Endothelial cell (in vitro differentiated cells): ENCODE measurements at regions not wholly inside any gene's neighbourhood (a gene's known extent, or its start where the extent isn't known, plus 50 kb on each side); places are given as distances from the start of the nearest gene placed in this dataset.

Experiments
- DNase-seq: peaks from one replicate; pipeline ENCODE4 v3.0.0; 2021; ENCODE audit warnings: low spot score
- H3K27ac Mint-ChIP-seq: one replicate; pipeline ENCODE4 v1.8.0; 2021; ENCODE audit warnings: mixed read lengths, inconsistent platforms; ENCODE audit not compliant: unreplicated experiment
- H3K27me3 Mint-ChIP-seq: one replicate; pipeline ENCODE4 v1.8.0; 2021; ENCODE audit warnings: mild to moderate bottlenecking, moderate library complexity, mixed read lengths, inconsistent platforms; ENCODE audit not compliant: unreplicated experiment
- H3K36me3 Mint-ChIP-seq: one replicate; pipeline ENCODE4 v1.8.0; 2021; ENCODE audit warnings: mild to moderate bottlenecking, low read depth, mixed read lengths, inconsistent platforms; ENCODE audit not compliant: unreplicated experiment
- H3K4me1 Mint-ChIP-seq: one replicate; pipeline ENCODE4 v1.8.0; 2021; ENCODE audit warnings: mild to moderate bottlenecking, mixed read lengths, inconsistent platforms; ENCODE audit not compliant: unreplicated experiment
- H3K4me3 Mint-ChIP-seq: one replicate; pipeline ENCODE4 v1.8.0; 2021; ENCODE audit warnings: mild to moderate bottlenecking, mixed read lengths, inconsistent platforms; ENCODE audit not compliant: unreplicated experiment
- H3K9me3 Mint-ChIP-seq: one replicate; pipeline ENCODE4 v1.8.0; 2021; ENCODE audit warnings: mixed read lengths, inconsistent platforms; ENCODE audit not compliant: unreplicated experiment
- TF ChIP-seq, protein P1 (sequence below): fragments of 200-600 bp; sonication (generic); IDR thresholded peaks from one replicate; pipeline ENCODE4 v1.5.0; 2021; ENCODE audit warnings: antibody characterized with exemption; ENCODE audit not compliant: unreplicated experiment

DNA sequence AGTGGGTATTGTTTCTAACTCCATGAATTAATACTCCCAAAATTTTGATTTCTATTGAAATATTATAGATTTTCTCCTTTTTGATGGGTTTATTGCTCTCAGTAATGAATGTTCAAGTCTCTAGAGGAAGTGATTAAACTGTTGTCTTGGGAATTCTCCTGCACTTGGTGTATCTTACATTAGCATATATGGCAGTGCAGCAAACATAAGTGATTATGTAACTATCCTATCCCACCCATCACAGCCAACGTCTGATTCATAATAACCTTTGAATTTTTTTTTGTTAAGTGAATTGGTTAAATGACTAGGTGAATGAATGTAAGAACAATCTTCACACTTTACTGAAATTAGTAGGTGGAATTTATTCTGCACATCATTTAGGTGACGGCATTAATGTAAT is 483.7 kb downstream of the TAF11L14 start:
- no peaks in the 10 kb centered on the region for H3K27me3 Mint-ChIP-seq
- no peaks in the 10 kb centered on the region for H3K4me1 Mint-ChIP-seq
- H3K36me3 Mint-ChIP-seq = no peaks in the 10 kb centered on the region
- no peaks in the 10 kb centered on the region for H3K9me3 Mint-ChIP-seq
- no peak overlapping the region for H3K27ac Mint-ChIP-seq
- TF ChIP-seq, protein P1, sequence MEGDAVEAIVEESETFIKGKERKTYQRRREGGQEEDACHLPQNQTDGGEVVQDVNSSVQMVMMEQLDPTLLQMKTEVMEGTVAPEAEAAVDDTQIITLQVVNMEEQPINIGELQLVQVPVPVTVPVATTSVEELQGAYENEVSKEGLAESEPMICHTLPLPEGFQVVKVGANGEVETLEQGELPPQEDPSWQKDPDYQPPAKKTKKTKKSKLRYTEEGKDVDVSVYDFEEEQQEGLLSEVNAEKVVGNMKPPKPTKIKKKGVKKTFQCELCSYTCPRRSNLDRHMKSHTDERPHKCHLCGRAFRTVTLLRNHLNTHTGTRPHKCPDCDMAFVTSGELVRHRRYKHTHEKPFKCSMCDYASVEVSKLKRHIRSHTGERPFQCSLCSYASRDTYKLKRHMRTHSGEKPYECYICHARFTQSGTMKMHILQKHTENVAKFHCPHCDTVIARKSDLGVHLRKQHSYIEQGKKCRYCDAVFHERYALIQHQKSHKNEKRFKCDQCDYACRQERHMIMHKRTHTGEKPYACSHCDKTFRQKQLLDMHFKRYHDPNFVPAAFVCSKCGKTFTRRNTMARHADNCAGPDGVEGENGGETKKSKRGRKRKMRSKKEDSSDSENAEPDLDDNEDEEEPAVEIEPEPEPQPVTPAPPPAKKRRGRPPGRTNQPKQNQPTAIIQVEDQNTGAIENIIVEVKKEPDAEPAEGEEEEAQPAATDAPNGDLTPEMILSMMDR = no peak
- H3K4me3 Mint-ChIP-seq = no peak overlapping the region
- DNase-seq = no peak

DNA sequence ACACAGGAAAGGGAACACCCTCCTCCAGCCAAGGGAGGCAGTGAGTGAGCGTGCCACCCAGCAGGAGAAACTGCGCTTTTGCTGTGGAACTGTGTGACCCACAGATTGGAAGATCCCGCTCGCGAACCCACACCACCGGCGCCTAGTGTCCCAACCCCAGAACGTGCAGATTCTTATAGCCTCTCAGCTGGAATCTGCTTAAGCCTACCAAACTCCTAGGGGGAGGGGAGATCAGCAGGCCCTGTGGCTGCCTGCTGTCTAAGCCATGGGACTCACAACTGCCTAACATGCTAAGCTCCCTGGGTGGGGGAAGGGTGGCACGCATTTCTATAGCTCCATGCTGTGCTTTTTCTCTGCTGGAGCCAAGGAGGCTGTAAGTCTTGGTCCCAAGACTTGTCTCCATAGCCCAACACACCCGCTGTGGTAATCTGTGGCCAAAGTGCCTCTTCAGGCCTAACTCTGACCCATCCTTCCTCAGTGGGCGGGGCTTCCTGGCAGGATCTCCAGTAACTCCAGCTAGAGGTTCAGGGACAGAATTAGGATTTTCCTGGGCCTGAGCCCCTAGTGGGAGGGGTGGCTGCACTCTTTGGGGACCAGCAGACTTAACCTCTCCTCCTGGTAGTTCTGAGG is 485.0 kb downstream of the TAF11L14 start:
- Mint-ChIP-seq H3K9me3 (no peaks in the 10 kb centered on the region), H3K27ac (no peak overlapping the region), H3K4me3 (no peak overlapping the region), H3K36me3 (no peaks in the 10 kb centered on the region), H3K27me3 (no peaks in the 10 kb centered on the region), H3K4me1 (no peaks in the 10 kb centered on the region)
- no peak for DNase-seq
- TF ChIP-seq, protein P1 = no peak

DNA sequence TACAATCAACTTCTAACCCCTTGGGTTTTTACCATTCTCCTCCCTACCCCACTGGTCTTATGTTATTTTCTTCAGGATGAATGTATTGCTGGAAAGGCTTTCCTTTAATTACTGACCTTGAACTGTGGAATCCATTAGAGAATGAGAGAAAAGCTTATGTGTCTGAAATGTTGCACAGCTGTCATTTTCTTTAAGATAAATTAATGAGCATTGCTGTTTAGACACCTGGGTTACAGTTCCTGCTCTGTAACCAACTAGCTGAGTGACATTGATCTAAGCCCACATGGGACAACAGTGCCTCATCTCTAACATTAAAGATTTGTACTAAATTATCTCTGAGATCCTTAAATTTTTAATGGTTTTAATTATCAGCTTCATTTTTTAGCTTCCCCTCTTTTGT is 507.0 kb downstream of the TAF11L14 start:
- Mint-ChIP-seq H3K4me3 (no peak overlapping the region), H3K27me3 (no peaks in the 10 kb centered on the region), H3K9me3 (no peaks in the 10 kb centered on the region), H3K27ac (no peak overlapping the region), H3K4me1 (no peaks in the 10 kb centered on the region), H3K36me3 (no peaks in the 10 kb centered on the region)
- DNase-seq = no peak
- TF ChIP-seq, protein P1 = no peak

DNA sequence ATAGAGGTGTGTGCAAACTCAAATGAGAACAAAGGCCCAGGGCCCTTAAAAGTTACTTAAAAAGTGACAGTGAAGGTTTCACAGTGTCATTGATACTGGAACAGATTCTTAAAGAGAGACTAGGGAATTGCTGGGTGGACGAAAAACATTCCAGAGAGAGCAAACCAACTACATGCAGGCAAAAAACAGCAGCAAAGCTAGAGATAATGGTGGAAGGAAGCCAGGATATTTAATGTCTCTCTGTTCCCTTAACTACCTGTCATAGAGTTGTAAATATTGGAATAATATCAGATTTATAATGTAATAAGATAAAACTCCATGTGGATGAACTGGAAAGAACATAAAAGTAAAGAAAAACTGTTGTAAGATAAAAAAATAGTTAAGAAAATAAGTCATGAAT is 508.6 kb downstream of the TAF11L14 start:
- Mint-ChIP-seq H3K27ac (no peak overlapping the region), H3K36me3 (no peaks in the 10 kb centered on the region), H3K9me3 (no peaks in the 10 kb centered on the region), H3K27me3 (no peaks in the 10 kb centered on the region), H3K4me3 (no peak overlapping the region), H3K4me1 (no peaks in the 10 kb centered on the region)
- TF ChIP-seq, protein P1 = no peak
- DNase-seq = no peak

DNA sequence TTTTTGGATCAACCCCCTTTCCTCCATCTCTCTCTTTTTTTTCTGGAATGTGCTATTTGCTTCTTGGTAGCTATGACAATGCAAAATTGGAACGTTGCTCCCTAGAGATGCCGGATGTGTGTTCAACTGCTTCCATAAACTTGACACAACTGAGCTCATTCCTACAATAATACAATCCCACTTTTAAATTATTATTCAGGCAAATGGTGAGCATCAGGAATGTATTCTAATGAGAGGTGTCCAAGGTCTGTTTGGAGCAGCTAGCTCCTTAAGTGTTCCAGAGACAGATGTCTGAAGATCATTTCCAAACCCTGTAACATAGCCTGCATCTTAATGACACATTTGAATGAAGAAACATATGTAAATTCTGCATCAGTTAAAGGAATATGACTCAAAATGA is 518.4 kb downstream of the TAF11L14 start:
- Mint-ChIP-seq H3K36me3 (no peaks in the 10 kb centered on the region), H3K27ac (no peak overlapping the region), H3K4me1 (peaks cover 3% of the 10 kb centered on the region), H3K9me3 (no peaks in the 10 kb centered on the region), H3K27me3 (no peaks in the 10 kb centered on the region), H3K4me3 (no peak overlapping the region)
- no peak for DNase-seq
- TF ChIP-seq, protein P1 = no peak
